ENCODE measurements at regions not wholly inside any gene's neighbourhood (a gene's known extent, or its start where the extent isn't known, plus 50 kb on each side); places are given as distances from the start of the nearest gene placed in this dataset.

- TF ChIP-seq POLR2A (IDR thresholded peaks at IDR 0.05): no peak
- no peak for TF ChIP-seq CTCF (IDR thresholded peaks at IDR 0.05)
- DNase-seq: no peak
- H3K27ac ChIP-seq: no peak overlapping the region
- H3K9me3 ChIP-seq: no peaks in the 10 kb centered on the region
- H3K4me1 ChIP-seq: no peaks in the 10 kb centered on the region
- no peaks in the 10 kb centered on the region for H3K36me3 ChIP-seq
- intact Hi-C loops (cut with DNase I): no loop called here
- WGBS, 2 donors: 27 to 30% methylated on average over 2 of the region's 2 CpGs
- H3K4me3 ChIP-seq: no peak overlapping the region
- H3K27me3 ChIP-seq: no peaks in the 10 kb centered on the region
Measured at GRCh38 chr18:1408376-1408775, 503.7 kb downstream of the ADCYAP1 start.

GRCh38 chr18:1412655-1413322 is 508.1 kb downstream of the ADCYAP1 start:
- H3K27ac ChIP-seq: no peak overlapping the region
- H3K4me1 ChIP-seq: no peaks in the 10 kb centered on the region
- 39% methylated on average over 2 of the region's 2 CpGs for WGBS, 2 donors
- intact Hi-C loops (cut with DNase I): no loop called here
- no peaks in the 10 kb centered on the region for H3K27me3 ChIP-seq
- no peaks in the 10 kb centered on the region for H3K36me3 ChIP-seq
- TF ChIP-seq POLR2A (IDR thresholded peaks at IDR 0.05) (no peak), CTCF (IDR thresholded peaks at IDR 0.05) (no peak)
- no peak overlapping the region for H3K4me3 ChIP-seq
- DNase-seq: no peak
- H3K9me3 ChIP-seq: no peaks in the 10 kb centered on the region

- 77 to 78% methylated on average over 5 of the region's 5 CpGs for WGBS, 2 donors
Measured at GRCh38 chr18:1413323-1413675, 508.6 kb downstream of the ADCYAP1 start.

GRCh38 chr18:1416074-1416473 is 511.4 kb downstream of the ADCYAP1 start:
- Histone ChIP-seq H3K27me3 (no peaks in the 10 kb centered on the region), H3K27ac (no peak overlapping the region), H3K4me1 (no peaks in the 10 kb centered on the region), H3K9me3 (no peaks in the 10 kb centered on the region), H3K4me3 (no peak overlapping the region), H3K36me3 (no peaks in the 10 kb centered on the region)
- 82 to 94% methylated on average over 6 of the region's 6 CpGs for WGBS, 2 donors
- no peak for DNase-seq
- intact Hi-C loops (cut with DNase I): no loop called here
- TF ChIP-seq CTCF (IDR thresholded peaks at IDR 0.05) (no peak), POLR2A (IDR thresholded peaks at IDR 0.05) (no peak)

More at GRCh38 chr18:1413323-1413675, 508.6 kb downstream of the ADCYAP1 start:
- H3K4me3 ChIP-seq: no peak overlapping the region
- no peak overlapping the region for H3K27ac ChIP-seq
- H3K9me3 ChIP-seq: no peaks in the 10 kb centered on the region
- DNase-seq: no peak
- H3K4me1 ChIP-seq: no peaks in the 10 kb centered on the region
- TF ChIP-seq POLR2A (IDR thresholded peaks at IDR 0.05) (no peak), CTCF (IDR thresholded peaks at IDR 0.05) (no peak)
- intact Hi-C loops (cut with DNase I): no loop called here
- H3K36me3 ChIP-seq: no peaks in the 10 kb centered on the region
- no peaks in the 10 kb centered on the region for H3K27me3 ChIP-seq

GRCh38 chr18:1421502-1421901 is 516.8 kb downstream of the ADCYAP1 start:
- Histone ChIP-seq H3K4me1 (no peaks in the 10 kb centered on the region), H3K27ac (no peak overlapping the region), H3K36me3 (no peaks in the 10 kb centered on the region), H3K9me3 (no peaks in the 10 kb centered on the region), H3K27me3 (no peaks in the 10 kb centered on the region), H3K4me3 (no peak overlapping the region)
- TF ChIP-seq CTCF (IDR thresholded peaks at IDR 0.05) (no peak), POLR2A (IDR thresholded peaks at IDR 0.05) (no peak)
- WGBS, 2 donors: 46 to 53% methylated on average over 2 of the region's 2 CpGs
- DNase-seq: no peak
- intact Hi-C loops (cut with DNase I): no loop called here

Measured in esophagus squamous epithelium (tissue), 5 donors.